HEK293T (cell line): ENCODE measurements at regions not wholly inside any gene's neighbourhood (a gene's known extent, or its start where the extent isn't known, plus 50 kb on each side); places are given as distances from the start of the nearest gene placed in this dataset.

Experiments
- BHLHE40 ChIP-seq: fragments of 450-650 bp; IDR thresholded peaks from 2 replicates; pipeline ENCODE4 v1.6.1; 2016; ENCODE audit warnings: mild to moderate bottlenecking, moderate library complexity, borderline replicate concordance
- FOXA1 ChIP-seq: fragments of 450-650 bp; IDR thresholded peaks from 2 replicates; pipeline ENCODE4 v1.6.1; 2016; ENCODE audit warnings: mild to moderate bottlenecking
- FOXK2 ChIP-seq: fragments of 450-650 bp; IDR thresholded peaks from 2 replicates; pipeline ENCODE4 v1.6.1; 2016; ENCODE audit warnings: mild to moderate bottlenecking
- FOXM1 ChIP-seq: fragments of 450-650 bp; IDR thresholded peaks from 2 replicates; pipeline ENCODE4 v1.6.1; 2017; ENCODE audit warnings: mild to moderate bottlenecking, borderline replicate concordance
- HDGF ChIP-seq: fragments of 450-650 bp; IDR thresholded peaks from 2 replicates; pipeline ENCODE4 v1.6.1; 2017; ENCODE audit warnings: antibody characterized with exemption, borderline replicate concordance
- L3MBTL2 ChIP-seq: fragments of 450-650 bp; conservative IDR thresholded peaks from 2 replicates; pipeline ENCODE4 v1.6.1; 2016; ENCODE audit warnings: mild to moderate bottlenecking
- NFRKB ChIP-seq: fragments of 450-650 bp; IDR thresholded peaks from 2 replicates; pipeline ENCODE4 v1.6.1; 2016; ENCODE audit warnings: mild to moderate bottlenecking, moderate library complexity
- SP1 ChIP-seq: fragments of 450-650 bp; IDR thresholded peaks from 2 replicates; pipeline ENCODE4 v1.6.1; 2017
- SUZ12 ChIP-seq: fragments of 450-650 bp; IDR thresholded peaks from 2 replicates; pipeline ENCODE4 v1.6.1; 2016; ENCODE audit warnings: mild to moderate bottlenecking
- ZNF384 ChIP-seq: fragments of 450-650 bp; IDR thresholded peaks from 2 replicates; pipeline ENCODE4 v1.6.1; 2016

DNA sequence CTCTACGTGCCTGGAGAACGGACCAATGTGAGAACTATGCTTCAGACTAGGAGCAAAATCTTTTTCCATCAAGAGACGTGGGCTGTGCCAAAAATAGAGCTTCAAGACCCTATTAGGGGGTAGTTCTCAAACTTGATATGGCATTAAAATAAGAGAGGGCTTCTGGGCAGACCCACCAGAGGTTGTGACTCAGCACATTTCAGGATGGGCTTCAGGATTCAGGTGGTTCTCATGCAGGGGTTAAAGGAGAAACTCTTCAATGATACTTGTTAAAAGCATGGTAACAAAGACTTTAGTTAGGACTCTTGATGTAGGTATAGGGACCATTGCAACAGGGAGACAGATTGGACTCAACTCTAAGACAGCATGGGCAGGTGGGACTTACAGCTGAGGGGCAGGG is 195.5 kb downstream of the RGS3 start:
- TF ChIP-seq FOXA1 (no peak), BHLHE40 (no peak), NFRKB (no peak), SP1 (no peak), ZNF384 (no peak), FOXM1 (no peak), SUZ12 (no peak), L3MBTL2 (no peak), HDGF (no peak), FOXK2 (no peak)
